GM23248 (cell line): ENCODE measurements at regions not wholly inside any gene's neighbourhood (a gene's known extent, or its start where the extent isn't known, plus 50 kb on each side); places are given as distances from the start of the nearest gene placed in this dataset.

Experiments
- DNase-seq: peaks from one replicate; pipeline ENCODE4 v3.0.0-alpha.2; 2015
- H2AFZ ChIP-seq: fragments of 200-600 bp; sonication (generic); 2 replicates; pipeline ENCODE4 v1.6.1; 2016; ENCODE audit warnings: antibody characterized with exemption
- H3F3A ChIP-seq: fragments of 200-600 bp; sonication (generic); 2 replicates; pipeline ENCODE4 v1.6.1; 2016; ENCODE audit warnings: mild to moderate bottlenecking, antibody characterized with exemption, mixed run types; ENCODE audit not compliant: insufficient read depth
- H3K27ac ChIP-seq: fragments of 200-600 bp; sonication (generic); 2 replicates; pipeline ENCODE4 v1.5.1; 2016; ENCODE audit warnings: mild to moderate bottlenecking
- H3K27me3 ChIP-seq: fragments of 200-600 bp; sonication (generic); replicated peaks from 2 replicates; pipeline ENCODE4 v1.6.1; 2016; ENCODE audit warnings: mild to moderate bottlenecking; ENCODE audit not compliant: insufficient read depth
- H3K36me3 ChIP-seq: fragments of 200-600 bp; sonication (generic); 2 replicates; pipeline ENCODE4 v1.6.1; 2016; ENCODE audit warnings: low read depth, mild to moderate bottlenecking
- H3K4me1 ChIP-seq: fragments of 200-600 bp; sonication (generic); 2 replicates; pipeline ENCODE4 v1.6.1; 2016; ENCODE audit warnings: mild to moderate bottlenecking; ENCODE audit not compliant: insufficient read depth
- H3K4me2 ChIP-seq: fragments of 200-600 bp; sonication (generic); one replicate; pipeline ENCODE4 v1.6.1; 2016; ENCODE audit warnings: mild to moderate bottlenecking; ENCODE audit not compliant: unreplicated experiment
- H3K4me3 ChIP-seq: fragments of 200-600 bp; sonication (generic); 2 replicates; pipeline ENCODE4 v1.5.1; 2016; ENCODE audit warnings: mild to moderate bottlenecking
- H3K79me2 ChIP-seq: fragments of 200-600 bp; sonication (generic); 2 replicates; pipeline ENCODE4 v1.6.1; 2016; ENCODE audit warnings: mild to moderate bottlenecking; ENCODE audit not compliant: insufficient read depth
- H3K9ac ChIP-seq: fragments of 200-600 bp; sonication (generic); 2 replicates; pipeline ENCODE4 v1.6.1; 2016; ENCODE audit warnings: mild to moderate bottlenecking
- H3K9me2 ChIP-seq: fragments of 200-600 bp; sonication (generic); 2 replicates; pipeline ENCODE4 v1.6.1; 2016; ENCODE audit warnings: mixed run types, mild to moderate bottlenecking, moderate library complexity; ENCODE audit not compliant: insufficient read depth
- H3K9me3 ChIP-seq: fragments of 200-600 bp; sonication (generic); one replicate; pipeline ENCODE4 v1.6.1; 2017; ENCODE audit warnings: low read depth
- H4K20me1 ChIP-seq: fragments of 200-600 bp; sonication (generic); 2 replicates; pipeline ENCODE4 v1.6.0; 2016; ENCODE audit not compliant: insufficient read depth
- EZH2 ChIP-seq: fragments of 200-600 bp; sonication (generic); IDR thresholded peaks from 2 replicates; pipeline ENCODE4 v1.6.1; 2018; ENCODE audit warnings: antibody characterized with exemption, mild to moderate bottlenecking; ENCODE audit not compliant: insufficient read depth, poor library complexity, severe bottlenecking
- EZH2phosphoT487 ChIP-seq: fragments of 200-600 bp; sonication (generic); IDR thresholded peaks from 2 replicates; pipeline ENCODE4 v1.6.1; 2018; ENCODE audit warnings: antibody characterized with exemption, moderate library complexity, mild to moderate bottlenecking, low read depth; ENCODE audit not compliant: insufficient read depth
- WGBS, 2 experiments: methylation state at CpG; one replicate each; pipeline ENCODE4 v1.1.6; 2015 to 2017; ENCODE audit warnings: low lambda C conversion rate in 2 of 2, low coverage in 1 of 2; ENCODE audit errors: missing lambda C conversion rate in 2 of 2; 5-methylcytosine and 5-hydroxymethylcytosine counted together
- in situ Hi-C: fragments of 300-500 bp; cut with MboI; formaldehyde crosslinking; loops from 2 replicates; pipeline ENCODE4 v1.15.0; 2020

- H3K36me3 ChIP-seq, result no peaks in the 10 kb centered on the region
- H3K27ac ChIP-seq, result no peak overlapping the region
- no peaks in the 10 kb centered on the region for H3K79me2 ChIP-seq
- H2AFZ ChIP-seq, result no peak overlapping the region
- no peak overlapping the region for H3K4me2 ChIP-seq
- no peaks in the 10 kb centered on the region for H3K9me3 ChIP-seq
- H3K27me3 ChIP-seq, result no peaks in the 10 kb centered on the region
- no peaks in the 10 kb centered on the region; the same call in 1 of the 2 replicates for H3K9me2 ChIP-seq
- H4K20me1 ChIP-seq, result no peaks in the 10 kb centered on the region
- no peak overlapping the region for H3K4me3 ChIP-seq
- peak; percentile 38 for DNase-seq
- H3K4me1 ChIP-seq, result no peaks in the 10 kb centered on the region
- H3K9ac ChIP-seq, result no peak overlapping the region
- in situ Hi-C loops, result no loop called here
- no peaks in the 10 kb centered on the region for H3F3A ChIP-seq
- 59 to 61% methylated on average over 3 of the region's 3 CpGs for WGBS, 2 experiments
- TF ChIP-seq EZH2, result no peak
- TF ChIP-seq EZH2phosphoT487, result no peak
Observed at GRCh38 chr13:80030491-80030890, 310.4 kb downstream of the SPRY2 start.

GRCh38 chr13:80029170-80029569, 311.8 kb downstream of the SPRY2 start:
- Histone ChIP-seq H3K79me2 (no peaks in the 10 kb centered on the region), H3K4me2 (no peak overlapping the region), H3K9me2 (no peaks in the 10 kb centered on the region), H3K27ac (no peak overlapping the region), H2AFZ (no peak overlapping the region), H3K27me3 (no peaks in the 10 kb centered on the region), H4K20me1 (no peaks in the 10 kb centered on the region), H3K9ac (no peak overlapping the region), H3K9me3 (no peaks in the 10 kb centered on the region), H3F3A (no peaks in the 10 kb centered on the region), H3K4me1 (no peaks in the 10 kb centered on the region), H3K4me3 (no peak overlapping the region), H3K36me3 (no peaks in the 10 kb centered on the region)
- DNase-seq, result no peak
- in situ Hi-C loops, result no loop called here
- 95 to 98% methylated on average over 2 of the region's 2 CpGs for WGBS, 2 experiments
- TF ChIP-seq EZH2 (no peak), EZH2phosphoT487 (no peak)

- Histone ChIP-seq H3K27me3 (no peaks in the 10 kb centered on the region), H3K9me2 (no peaks in the 10 kb centered on the region), H3F3A (no peaks in the 10 kb centered on the region), H3K4me3 (no peak overlapping the region), H3K9ac (no peak overlapping the region), H2AFZ (no peak overlapping the region), H3K4me1 (0 out of 2 replicates have a peak, but pooled peaks cover 7% of the 10 kb centered on the region), H4K20me1 (no peaks in the 10 kb centered on the region), H3K36me3 (no peaks in the 10 kb centered on the region), H3K79me2 (no peaks in the 10 kb centered on the region), H3K27ac (no peak overlapping the region), H3K9me3 (no peaks in the 10 kb centered on the region), H3K4me2 (no peak overlapping the region)
- in situ Hi-C loops, result no loop called here
- no peak for DNase-seq
- TF ChIP-seq EZH2phosphoT487, result no peak
- no peak for TF ChIP-seq EZH2
- WGBS, 2 experiments, result 53 to 59% methylated on average over 3 of the region's 3 CpGs
Observed at GRCh38 chr13:80022146-80022545, 318.8 kb downstream of the SPRY2 start.

- Histone ChIP-seq H3K9ac (no peak overlapping the region), H3K36me3 (no peaks in the 10 kb centered on the region), H4K20me1 (no peaks in the 10 kb centered on the region), H3F3A (no peaks in the 10 kb centered on the region), H2AFZ (no peak overlapping the region), H3K79me2 (no peaks in the 10 kb centered on the region), H3K27ac (no peak overlapping the region), H3K27me3 (no peaks in the 10 kb centered on the region), H3K4me3 (no peak overlapping the region), H3K4me2 (peak overlapping the region; percentile 36), H3K9me2 (no peaks in the 10 kb centered on the region), H3K4me1 (0 out of 2 replicates have a peak, but pooled peaks cover 5% of the 10 kb centered on the region), H3K9me3 (no peaks in the 10 kb centered on the region)
- TF ChIP-seq EZH2, result no peak
- TF ChIP-seq EZH2phosphoT487, result no peak
- WGBS, 2 experiments, result 14 to 23% methylated on average over 1 of the region's 1 CpG
- DNase-seq, result peak; percentile 47
- in situ Hi-C loops, result no loop called here
Observed at GRCh38 chr13:80012251-80012650, 328.7 kb downstream of the SPRY2 start.

GRCh38 chr13:80011448-80012212, 329.3 kb downstream of the SPRY2 start:
- 0 out of 2 replicates have a peak, but pooled peaks cover 5% of the 10 kb centered on the region for H3K4me1 ChIP-seq
- H3K9me2 ChIP-seq, result no peaks in the 10 kb centered on the region
- H3K4me2 ChIP-seq, result peak overlapping the region; percentile 36
- H2AFZ ChIP-seq, result no peak overlapping the region
- in situ Hi-C loops, result no loop called here
- H3K27ac ChIP-seq, result no peak overlapping the region
- H3K9ac ChIP-seq, result no peak overlapping the region
- no peaks in the 10 kb centered on the region for H3K79me2 ChIP-seq
- TF ChIP-seq EZH2phosphoT487 (no peak), EZH2 (no peak)
- 66% methylated on average over 5 of the region's 5 CpGs for WGBS, 2 experiments
- no peak for DNase-seq
- no peaks in the 10 kb centered on the region for H3K9me3 ChIP-seq
- no peaks in the 10 kb centered on the region for H3F3A ChIP-seq
- no peak overlapping the region for H3K4me3 ChIP-seq
- H3K27me3 ChIP-seq, result no peaks in the 10 kb centered on the region
- H3K36me3 ChIP-seq, result no peaks in the 10 kb centered on the region
- no peaks in the 10 kb centered on the region for H4K20me1 ChIP-seq
